ENCODE measurements at regions not wholly inside any gene's neighbourhood (a gene's known extent, or its start where the extent isn't known, plus 50 kb on each side); places are given as distances from the start of the nearest gene placed in this dataset.
"Not testable (repeated sequence)": the region's sequence is repeated elsewhere in the genome, so short reads cannot be mapped to it uniquely, and the experiment has no call there.

DNA sequence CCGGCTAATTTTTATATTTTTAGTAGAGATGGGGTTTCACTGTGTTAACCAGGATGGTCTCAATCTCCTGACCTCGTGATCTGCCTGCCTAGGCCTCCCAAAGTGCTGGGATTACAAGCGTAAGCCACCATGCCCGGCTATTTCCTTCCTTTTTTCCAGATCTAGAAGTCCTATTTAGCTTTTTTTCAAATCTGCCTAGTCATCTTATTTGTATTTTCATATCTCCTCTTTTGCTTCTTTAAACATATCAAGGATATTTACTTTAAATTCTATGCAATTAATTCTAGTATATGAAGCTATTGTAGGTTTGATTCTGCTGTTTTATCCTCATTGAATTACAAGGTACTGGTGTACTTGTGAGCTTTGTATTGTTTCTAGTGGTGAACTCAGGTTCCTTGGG lies 119.1 kb downstream of the MACIR start:
- not testable (repeated sequence) for DNase-seq

DNA sequence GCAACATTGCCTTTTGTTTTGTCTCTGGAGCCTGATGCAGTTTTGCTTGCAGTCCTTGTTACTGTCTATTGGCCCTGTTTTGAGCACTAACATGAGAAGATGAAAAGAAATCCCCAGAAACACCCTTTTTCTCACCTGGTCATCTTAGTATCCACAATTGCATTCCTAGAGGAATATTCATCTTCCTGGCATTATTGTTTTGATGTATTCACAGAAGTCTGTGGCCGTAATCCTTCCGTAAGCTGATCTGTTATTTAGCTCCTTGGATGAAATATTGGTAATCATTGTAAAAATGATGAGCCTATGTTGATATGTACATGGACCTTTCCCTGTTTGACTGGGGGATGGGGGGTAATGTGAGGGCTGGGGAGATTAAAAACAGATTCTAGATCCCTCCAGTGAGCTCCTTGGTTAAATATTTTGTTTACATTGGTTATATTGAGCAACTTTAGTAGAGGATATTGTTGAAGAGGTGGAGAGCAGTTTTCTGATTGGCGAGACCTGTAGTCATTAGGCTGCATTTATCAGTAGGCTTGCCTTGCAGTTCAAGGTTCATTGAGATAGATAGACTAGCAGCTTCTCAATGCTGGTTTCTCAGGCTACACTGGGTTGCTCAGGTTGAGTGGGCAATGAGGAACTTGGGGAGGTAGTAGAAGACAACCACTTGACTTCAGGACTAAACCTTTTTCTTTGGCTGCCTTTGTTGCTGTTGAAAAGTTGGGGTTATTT lies 117.5 kb downstream of the MACIR start:
- no peak for DNase-seq

DNA sequence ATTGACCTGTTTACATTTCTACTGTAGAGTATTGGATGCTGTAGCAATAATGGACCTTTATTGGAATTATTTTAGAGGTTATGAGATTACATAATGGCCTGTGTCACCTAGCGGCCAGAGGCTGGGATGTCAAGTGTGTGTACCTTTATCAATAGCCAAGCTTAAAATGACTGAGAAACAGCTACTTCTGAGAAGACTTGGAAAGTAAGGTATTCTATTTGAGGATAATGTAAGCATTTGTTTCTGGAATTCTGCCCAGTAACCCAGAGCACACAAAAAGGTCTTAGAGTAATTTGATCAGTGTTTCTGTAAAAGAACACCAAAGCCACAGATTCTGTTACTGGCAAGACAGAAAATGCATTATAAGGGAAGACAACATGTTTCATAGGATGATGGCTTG lies 116.8 kb downstream of the MACIR start:
- no peak for DNase-seq

DNA sequence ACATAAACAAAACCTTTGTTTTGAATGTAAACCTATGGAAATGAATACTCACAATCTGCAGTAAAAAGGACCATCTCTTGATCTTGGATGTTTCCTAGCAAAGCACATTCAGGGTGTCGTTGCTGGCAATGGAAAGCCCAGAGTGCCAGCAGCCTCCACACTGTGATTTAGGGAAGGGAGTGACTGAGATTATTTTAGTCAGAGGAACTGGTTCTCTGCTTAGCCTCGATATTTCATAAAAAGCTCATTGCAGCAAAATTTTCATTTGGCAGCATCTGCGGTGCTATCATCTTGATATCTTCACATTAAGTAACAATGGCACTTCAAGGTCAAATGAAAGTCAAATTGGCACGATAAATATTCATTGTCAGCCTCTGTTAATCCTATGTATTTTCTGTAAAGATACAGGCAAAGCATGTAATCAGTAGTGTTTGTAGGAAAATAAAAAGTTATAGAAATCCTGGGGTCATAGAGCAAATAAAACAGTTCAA lies 116.0 kb downstream of the MACIR start:
- DNase-seq, result peak in 1 of 51 donors; percentile 21

DNA sequence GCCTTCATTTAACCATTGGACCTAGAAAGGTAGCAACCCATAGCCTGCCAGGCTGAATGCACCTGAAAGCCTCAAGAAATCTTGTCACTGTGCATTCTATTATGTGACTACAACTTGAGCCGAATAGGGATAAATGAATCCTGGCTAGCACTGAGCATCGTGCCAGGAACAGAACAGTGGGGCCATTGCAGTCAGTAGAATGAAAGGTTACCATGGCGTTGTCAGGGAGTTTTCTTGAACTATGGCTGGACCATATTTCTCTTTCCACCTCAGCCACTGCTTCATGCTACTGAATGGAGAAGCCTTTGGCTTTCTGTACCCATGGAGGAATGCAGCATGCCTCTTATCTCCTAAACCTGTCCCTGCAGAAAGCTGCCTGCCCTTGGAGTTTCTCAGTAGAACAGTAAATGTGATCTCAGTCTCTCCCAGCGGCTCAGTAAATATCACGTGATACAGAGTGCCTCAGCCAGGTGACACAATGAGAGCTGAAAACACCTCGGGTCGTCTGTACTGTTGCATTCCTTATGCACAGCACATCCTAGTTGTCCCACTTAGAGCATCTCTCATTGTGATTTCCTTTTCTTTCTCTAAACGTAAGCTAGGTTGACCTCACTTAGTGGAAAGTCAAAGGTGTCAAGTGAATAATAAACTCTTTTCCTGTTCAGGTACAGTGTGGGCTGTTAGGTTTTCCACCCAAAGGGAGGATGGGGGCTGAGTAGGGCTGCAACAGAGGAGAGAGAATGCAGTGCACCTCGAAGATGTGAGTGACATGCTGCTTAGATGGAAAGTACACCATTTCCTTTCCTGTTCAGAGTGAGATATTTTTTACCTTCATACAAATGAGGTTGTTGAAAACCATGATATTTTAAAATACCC lies 115.3 kb downstream of the MACIR start:
- DNase-seq, result peak in 16 of 51 donors; percentile 9 to 66 (median 31)

DNA sequence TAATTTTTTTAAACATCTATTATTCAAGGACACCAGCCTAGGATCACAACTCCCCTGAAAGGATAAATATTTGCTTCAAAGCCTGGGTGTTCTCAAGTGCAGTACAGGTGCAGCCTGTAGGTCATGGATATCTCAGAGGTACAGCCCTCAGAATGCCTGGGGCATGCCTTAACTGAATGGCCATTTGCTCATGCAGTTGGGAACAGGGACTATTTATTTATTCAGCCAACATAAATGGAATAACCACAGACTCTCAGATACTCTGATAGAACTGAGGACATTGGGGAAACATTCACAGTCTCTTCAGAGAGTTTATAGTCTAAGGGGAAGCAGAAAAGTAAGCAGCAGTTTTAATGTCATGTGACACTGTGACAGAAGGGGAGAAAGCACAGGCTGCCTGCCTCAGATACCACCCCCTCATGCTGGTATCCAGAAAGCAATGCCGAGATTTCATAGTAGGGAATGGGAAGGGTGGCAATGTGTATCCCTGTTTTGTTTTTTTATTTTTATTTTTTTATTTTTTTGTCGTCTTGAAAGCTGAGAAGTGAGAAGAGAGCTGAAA lies 112.6 kb downstream of the MACIR start:
- DNase-seq, result no peak

DNA sequence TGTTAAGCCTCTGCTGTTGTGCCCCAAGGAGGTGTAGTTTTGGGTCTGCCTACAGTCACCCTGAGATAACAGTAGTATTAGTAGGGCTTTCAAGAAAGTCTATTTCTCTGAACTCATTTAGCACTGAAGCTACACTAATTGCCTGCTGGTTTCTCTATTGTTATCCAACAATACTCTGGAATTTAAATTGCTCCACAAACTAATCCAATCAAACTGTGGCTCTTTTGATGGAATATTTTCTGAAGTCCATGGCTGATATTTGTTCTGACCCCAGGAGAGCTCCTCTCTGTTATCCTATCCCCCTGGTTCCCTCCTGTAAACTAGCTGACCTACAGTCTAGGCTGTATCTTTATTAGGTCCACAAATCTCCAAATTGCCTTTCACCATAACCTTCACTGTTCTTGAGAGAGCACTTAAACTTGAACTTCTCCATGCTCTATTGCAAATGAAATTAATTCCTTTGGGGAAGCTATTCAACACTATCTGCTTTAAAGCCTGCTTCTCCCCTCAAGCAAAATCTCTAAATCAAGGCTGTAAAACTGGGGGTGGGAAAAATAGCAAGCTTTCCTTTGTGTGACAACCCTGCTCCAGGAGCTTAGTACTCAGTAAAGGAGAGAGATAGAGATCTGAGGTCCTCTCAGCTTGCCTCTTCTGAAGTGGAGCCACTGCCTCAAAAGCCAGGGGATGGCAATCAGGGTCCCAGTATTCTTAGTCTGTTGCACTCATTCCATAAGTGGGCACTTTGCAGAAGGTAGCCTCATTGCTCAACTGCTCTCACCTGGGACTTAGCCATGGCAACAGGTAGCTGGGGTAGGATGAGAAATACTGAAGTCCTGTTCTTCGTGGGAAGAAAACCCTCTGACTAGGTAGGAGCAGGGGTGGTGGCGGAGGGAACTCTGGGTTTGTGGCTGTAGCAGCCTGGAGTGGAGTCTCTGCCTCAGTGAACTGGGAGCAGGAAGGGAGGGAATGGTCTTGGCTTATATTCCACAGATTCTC lies 110.9 kb downstream of the MACIR start:
- no peak for DNase-seq

DNA sequence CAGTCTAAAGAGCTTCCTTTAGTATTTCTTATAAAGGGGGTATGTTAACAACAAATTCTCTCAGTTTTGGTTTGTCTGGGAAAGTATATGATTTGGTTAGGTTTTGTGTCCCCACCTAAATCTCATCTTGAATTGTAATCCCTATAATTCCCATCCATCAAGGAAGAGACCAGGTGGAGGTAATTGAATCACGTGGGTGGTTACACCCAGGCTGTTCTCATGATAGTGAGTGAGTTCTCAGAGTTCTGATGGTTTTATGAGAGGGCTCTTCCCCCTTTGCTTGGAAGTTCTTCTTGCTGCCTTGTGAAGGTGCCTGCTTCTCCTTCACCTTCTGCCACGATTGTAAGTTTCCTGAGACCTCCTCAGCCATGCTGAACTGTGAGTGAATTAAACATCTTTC lies 109.1 kb downstream of the MACIR start:
- no peak for DNase-seq

DNA sequence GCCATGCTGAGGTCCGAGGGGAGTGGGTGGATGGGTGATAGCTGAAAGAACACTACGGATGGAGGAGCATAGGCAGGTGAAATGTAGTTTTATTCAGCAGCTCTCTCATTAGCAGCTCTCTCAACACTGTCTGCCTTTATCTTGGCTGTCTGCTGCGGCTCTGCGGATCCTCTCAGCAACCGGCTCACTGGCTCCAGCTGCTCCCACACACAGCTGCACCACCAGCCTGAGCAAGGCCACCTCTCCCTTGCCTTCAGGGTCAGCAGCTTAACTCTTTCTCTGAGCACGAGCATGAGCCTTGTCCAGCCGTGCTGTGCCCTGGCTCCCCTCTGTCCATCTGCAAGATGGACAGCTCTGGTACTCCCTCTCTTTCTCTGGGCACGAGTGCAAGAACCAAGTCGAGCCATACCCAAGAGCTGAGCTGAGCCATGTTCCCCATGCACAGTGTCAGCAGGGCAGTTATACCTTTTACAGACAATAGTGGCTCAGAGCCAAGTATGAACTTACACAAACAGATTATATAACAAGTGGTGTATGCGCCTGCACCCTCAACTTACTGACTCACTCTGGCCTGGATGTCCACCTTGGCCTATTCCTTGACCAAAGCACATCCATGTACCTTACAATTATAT lies 108.5 kb downstream of the MACIR start:
- DNase-seq, result no peak

DNA sequence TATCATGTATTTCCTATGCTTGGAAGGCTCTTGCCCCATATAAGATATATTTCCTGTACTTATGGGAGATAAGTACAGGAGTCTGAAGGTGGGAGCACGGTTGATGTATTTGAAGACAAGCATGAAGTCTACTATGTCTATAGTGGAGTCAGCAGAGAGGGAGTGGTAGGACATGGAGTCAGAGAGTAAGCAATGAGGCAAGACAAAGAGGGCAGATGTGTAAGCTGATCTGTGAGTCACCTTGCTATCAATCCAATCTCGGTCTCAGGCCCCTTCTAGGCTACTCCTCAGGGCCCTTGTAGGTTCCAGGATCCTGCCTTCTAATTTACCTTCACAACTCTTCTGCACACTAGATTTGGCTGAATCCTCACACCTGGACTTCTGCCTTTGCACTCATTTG lies 105.5 kb downstream of the MACIR start:
- no peak for DNase-seq

DNA sequence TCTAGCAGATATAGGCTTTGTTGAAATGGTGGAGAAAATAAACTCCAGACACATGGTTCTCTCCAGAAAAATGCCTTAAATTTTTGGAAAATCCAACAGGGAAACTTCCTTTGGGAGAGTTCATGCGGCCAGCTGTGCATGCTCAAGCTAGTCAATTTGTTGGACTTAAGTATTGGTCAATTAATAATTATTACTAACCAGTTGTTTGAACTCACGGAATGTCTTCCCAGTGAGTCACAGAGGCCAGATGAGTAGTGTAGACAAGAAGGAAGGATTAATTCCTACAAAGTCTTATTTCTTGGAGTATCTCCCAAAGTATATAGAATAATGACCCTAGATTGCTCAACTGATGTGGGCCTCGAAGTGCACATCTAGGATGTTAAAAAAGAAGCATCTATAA lies 103.6 kb downstream of the MACIR start:
- no peak for DNase-seq

DNA sequence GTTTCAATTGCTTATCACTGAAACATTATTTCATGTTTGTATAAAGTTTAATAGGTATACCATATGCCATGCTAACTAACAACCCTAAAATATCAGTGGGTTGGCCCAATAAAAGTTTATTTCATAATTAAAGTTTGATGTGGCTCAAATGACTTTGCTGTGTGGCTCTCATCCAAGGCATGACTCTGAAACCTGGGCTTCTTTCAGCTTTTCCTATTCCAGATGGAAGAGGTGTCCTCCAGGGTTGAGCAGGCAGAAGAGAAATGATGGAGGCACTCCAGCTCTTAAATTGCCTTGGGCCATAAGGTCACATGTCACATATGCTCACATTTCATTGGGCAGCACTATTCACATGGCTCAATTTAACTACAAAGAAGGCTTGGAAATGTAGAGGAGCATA lies 101.9 kb downstream of the MACIR start:
- no peak for DNase-seq

DNA sequence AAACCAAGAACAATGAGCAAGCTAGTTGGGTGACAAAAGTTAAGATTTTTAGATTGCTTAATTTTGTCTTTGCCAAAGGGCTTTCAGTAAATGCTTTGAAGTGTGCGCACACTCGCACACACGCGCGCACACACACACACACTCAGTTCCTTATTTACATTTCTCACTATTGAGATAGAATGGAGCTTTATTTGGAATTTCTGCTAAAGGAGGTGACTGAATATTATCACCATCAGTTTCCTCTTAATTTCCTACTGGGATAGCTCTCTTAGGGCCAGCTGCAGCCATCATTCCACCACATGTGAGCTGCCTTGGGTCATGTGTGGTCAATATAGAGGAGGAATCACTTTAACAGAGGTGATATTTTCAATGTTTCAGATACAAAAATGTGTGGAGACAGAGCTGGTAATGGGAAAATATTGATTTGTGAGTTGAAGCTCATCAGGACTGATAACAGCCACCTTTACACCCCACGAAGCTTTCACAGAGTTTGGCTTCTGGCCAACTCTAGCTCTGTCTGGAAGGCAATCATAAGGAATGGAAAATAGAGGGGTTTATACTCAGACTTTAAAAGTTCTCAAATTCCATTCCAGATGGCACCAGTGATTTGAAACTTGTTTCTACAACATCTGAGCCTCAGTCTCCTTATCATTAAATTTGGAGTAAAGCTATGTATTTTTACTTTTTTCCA lies 99.9 kb downstream of the MACIR start:
- no peak for DNase-seq

DNA sequence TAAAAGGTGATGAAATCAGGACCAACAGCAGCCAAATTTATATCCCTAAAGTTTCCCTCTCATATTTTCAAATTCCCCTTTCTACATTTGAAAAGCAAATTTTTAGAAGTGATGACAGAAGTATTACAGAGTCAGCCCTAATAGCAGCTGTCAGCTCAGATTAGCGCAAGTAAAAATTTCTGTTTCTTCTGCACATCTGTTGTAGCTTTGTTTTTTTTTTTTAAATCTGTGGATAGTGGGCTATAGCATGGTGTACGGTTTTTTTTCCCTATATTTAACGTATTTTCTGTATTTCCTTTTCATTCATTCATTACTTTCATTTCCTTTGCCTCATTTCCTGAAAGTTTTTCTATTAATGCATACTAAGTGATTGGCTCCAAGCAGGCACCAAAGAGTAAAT lies 99.1 kb downstream of the MACIR start:
- no peak for DNase-seq

DNA sequence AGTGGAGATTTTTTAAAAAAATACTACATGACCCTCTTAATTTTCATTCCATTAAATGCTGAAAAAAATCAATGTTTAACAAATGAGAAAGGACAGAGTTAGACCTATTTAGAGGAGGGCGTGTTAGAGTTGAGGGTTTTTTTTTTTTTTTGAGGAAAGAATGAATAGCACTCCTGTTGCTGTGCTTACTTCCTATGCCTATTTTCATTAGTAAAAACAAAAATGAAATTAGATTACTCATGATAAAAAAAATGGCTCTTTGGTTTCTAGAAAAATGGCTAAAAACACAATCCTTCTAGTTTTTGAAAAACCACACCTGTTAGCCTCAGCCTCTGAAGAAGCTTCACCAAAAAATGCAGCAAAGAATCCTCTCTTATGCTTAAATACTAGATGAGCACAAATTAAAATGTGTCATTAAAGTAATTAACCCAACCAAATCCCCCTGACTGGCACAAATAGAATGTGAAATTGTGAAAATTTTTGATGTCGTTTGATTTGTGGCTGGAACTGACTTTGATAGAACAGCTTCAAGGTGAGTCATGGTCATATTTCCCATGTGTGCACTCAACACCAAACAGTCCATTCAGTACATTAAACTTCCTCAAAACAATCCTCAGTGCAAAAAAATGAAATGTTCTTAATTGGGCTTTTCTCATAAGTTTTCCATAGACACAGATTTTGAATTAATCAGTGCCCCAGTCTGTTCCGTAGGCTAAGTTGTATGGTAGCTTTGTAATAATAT lies 98.0 kb downstream of the MACIR start:
- DNase-seq, result no peak

DNA sequence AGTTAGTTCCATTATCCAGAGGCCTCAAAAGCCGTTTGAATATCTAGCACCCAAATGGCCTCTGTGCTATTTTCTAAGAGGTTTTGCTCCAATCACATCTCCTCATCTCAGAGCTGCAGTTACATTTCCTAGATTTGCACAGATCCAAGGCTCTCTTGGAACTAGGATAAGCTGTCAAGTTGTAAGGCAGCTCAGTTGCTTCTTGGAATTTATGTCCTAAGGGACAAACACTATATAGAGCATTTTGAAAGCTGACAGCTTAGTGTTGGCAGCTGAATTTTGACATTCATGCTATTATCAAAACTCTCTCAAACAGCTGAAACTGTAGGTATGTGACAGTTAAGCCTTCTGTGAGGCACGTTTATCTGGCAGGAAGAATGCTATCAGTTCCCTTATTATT lies 97.0 kb downstream of the MACIR start:
- no peak for DNase-seq

DNA sequence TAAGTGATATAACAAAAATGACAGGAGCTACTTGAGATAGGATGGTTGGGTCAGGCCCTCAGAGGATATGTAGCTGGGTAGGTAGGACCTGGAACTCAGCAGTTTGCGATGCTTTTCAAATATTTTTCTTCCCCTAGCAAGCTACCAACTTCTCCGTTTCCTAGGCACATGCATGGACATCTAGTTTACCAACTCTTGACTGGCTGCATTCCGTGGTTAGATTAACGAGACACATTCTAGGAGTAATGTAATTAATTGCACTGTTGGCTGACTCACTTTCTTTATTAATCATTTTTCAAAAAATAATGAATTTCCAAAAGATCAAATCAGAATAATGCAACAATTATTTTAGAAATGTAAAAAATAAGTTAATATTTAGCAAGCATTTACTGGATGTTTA lies 95.9 kb downstream of the MACIR start:
- DNase-seq, result no peak

DNA sequence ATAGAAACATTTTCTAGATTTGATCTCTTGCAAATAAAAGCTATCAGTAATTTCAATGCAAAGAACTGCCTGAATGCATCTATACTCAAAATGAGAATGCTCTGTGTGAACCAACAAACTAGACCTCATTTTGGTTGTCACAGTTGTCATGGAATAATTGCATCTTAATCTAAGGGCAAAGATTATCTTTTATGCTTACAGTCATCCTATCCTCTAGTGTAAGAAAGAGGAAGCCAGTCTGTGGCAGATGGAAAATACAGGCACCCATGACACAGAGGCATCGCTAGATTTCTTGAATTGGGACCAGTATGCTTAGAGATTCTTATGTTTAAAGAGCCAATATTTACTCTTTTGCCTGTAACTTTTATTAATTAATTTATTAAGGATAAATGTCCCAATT lies 95.0 kb downstream of the MACIR start:
- DNase-seq, result no peak

DNA sequence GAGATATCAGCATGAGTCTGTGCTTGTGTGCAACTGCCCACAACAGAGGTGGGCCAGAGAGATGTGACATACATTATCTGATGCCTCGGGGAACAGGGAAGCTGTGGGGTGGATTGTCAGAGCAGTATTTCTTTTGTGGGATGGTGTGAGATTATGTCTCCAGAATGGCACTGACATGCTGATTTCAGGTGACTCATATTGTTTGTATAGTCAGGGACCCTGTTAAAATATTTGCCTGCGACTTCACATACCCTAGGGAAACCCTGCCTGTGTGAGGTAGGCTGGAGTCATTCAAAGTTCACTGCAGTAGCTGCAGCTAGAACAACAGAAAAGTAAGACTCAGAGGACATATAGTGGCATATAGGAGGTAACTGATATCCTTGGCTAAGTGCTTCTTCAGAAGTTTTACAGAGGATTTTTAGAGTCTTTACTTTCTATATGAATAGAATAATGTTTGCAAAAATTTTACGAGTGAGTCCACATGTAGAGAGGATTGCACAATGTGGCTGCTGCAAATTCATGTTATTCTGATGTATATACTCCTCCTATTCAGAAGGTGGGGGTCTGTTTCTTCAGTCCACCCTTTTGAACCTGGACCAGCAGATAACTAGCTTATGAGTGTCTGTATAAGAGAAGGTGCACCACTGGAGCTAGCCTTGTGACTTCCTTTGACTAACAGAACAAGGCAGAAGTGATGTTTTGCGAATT lies 89.3 kb downstream of the MACIR start:
- DNase-seq, result no peak

All from hypothalamus (tissue), 51 donors.